Left lobe of liver (tissue), 2 donors: ENCODE measurements at regions not wholly inside any gene's neighbourhood (a gene's known extent, or its start where the extent isn't known, plus 50 kb on each side); places are given as distances from the start of the nearest gene placed in this dataset.
A peak's percentile ranks its signal among the peaks of the same experiment; 100 is the strongest.

Source experiments
- ATAC-seq: fragments of 200-7000 bp; cut with Tn5 transposase; one replicate; pipeline ENCODE4 v1.9.1; 2020; ENCODE audit warnings: mild to moderate bottlenecking, moderate library complexity
- DNase-seq: peaks from one replicate; pipeline ENCODE4 v3.0.0-alpha.2; 2020; ENCODE audit warnings: low spot score
- donor health status: DM: no; HTN: no; CAD: no; lungs with moderate emphysema.
- donor health status: DM: no; HTN: yes; CAD: no.

DNA sequence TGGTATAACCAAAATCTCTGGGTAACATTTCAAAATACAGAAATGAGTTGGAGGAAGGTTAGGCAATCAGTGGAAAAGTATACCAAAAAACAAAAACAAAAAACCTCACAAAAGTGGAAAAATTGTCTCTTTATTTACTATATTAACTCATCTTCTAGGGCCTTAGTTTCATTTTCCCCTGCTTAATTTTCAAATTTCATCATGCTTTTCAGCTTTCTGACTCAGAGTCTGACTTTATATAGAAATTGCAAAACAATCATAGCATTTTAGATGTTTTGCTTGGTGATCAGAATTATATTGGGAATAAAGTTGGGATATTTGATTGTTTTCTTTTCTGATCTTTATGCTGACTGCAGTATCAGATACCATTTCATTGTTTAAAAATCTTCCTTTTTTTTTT is 257.0 kb upstream of the PRR16 start:
- ATAC-seq (no peak), DNase-seq (no peak)

DNA sequence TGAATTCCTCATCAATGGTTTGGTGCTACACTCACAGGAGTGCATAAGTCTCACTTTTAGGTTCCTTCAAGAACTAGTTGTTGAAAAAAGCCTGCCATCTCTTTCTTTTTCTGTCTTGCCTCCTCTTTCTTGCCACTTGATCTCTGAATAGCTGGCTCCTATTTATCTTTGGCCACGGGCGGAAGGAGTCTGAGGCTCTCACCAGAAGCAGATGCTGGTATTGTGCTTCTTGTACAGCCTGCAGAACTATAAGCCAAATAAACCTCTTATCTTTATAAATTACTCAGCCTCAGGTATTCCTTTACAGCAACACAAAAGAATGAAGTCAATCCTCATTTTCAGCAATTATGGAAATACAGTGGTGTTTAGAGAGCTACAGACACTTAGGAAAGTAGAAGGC is 247.1 kb upstream of the PRR16 start:
- no peak for DNase-seq
- ATAC-seq = no peak

DNA sequence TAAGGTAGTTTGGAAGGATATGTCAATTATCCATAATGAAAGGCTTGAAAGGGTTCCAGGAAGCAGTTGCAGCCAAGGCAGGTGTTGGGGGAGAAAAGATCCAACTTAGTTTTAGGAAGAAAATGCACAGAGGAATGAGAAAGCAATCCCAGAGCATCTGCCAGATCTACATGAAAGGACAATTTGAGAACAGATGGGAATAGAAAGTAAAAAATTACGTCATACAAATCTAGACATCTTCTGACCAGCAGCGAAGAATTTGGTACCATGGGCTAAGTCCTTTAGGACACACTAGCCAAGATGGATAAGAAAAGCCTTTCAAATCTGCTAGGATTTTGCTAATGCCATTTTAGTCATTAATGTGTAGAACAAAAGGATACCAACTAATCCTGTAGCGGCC is 244.1 kb upstream of the PRR16 start:
- DNase-seq (no peak), ATAC-seq (no peak)

DNA sequence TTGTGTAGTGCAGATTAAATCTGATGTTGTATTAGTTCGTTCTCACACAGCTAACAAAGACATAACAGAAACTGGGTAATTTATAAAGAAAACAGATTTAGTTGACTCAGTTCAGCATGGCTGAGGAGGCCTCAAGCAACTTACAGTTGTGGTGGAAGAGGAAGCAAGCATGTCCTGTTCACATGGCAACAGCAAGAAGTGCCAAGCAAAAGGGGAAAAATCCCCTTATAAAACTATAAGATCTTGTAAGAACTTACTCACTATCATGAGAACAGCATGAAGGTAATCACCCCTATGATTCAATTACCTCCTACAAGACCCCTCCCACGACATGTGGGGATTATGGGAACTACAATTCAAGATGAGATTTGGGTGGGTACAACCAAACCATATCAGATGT is 238.6 kb upstream of the PRR16 start:
- no peak for ATAC-seq
- DNase-seq = no peak

DNA sequence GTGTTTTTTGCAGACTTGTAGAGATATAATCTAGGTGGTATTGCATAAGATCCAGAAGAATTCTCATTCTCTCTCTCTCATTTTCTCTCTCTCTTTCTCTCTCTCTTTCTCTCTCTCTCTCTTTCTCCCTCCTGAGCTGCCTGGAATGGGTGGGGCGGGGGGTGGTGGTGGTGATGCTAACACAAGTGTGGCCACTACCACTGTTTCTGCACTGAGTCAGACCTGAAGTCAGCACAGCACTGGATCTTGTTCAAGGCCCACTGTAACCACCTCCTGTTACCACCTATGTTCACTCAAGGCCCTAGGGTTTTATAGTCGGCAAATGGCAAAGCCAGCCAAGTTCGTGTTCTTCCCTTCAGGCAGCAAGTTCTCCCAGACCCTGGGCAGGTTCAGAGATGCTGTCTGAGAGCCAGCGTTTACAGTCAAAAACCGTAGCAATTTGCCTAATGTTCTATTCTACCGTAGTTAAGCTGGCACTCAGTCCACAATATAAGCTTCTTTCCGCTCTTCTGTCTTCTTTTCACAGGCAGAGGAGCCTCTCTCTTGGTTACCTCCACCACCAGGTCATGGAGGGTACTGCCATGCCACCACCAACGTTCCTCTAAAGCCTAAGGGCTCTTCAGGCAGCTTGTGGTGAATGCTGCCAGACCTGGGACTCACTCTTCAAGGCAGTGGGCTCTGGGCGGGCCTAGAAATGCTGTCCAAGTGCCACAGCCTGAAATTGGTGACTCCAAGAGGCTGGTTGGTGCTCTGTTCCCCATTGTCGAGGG is 235.7 kb upstream of the PRR16 start:
- DNase-seq (no peak), ATAC-seq (no peak)

DNA sequence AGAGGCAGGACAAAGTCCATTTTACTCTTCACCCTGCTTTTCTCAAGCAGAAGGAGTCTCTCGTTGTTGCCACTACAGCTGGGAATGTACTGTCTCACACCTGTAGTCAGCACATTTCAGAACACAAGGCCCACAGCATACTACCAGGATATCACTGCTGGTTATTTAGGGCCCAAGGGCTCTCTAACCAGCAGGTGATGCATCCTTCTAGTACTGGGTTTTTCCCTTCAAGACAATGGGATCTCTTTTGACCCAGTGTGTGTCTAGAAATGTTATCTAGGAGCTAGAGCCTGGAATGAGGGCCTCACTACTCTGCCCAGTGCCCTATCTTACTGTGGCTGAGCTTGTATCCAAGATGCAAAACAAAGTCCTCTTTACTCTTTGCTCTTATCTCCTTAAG is 235.1 kb upstream of the PRR16 start:
- ATAC-seq = no peak
- DNase-seq = no peak

DNA sequence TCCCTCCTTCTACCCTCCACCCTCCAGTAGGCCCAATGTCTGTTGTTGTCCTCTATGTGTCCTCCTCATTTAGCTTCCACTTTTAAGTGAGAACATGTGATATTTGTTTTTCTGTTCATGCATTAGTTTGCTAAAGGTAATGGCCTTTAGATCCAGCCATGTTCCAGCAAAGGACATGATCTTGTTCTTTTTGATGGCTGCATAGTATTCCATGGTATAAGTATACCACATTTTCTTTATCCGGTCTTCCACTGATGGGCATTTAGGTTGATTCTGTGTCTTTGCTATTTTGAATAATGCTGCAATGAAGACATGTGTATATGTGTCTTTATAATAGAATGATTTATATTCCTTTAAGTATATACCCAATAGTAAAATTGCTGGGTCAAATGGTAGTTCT is 232.5 kb upstream of the PRR16 start:
- no peak for DNase-seq
- ATAC-seq = no peak

DNA sequence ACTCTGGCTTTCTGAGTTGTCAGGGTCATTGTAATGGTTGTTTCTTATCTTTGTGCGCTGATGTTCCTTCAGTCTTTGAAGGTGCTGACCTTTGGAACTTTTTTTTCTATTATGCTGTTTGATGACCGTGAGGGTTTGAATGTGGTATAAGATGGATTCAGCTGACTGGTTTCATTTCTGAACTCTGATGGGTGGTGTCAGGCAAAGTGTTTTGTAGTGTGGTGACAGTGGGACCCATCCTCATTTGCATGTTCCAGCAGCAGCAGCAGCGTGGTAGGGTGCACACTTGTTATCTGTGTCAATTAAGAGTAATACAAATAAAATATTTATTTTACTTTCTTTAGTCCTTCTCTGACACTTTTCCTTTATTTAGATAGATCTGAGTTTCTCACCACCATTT is 227.7 kb upstream of the PRR16 start:
- DNase-seq = no peak
- ATAC-seq = no peak

DNA sequence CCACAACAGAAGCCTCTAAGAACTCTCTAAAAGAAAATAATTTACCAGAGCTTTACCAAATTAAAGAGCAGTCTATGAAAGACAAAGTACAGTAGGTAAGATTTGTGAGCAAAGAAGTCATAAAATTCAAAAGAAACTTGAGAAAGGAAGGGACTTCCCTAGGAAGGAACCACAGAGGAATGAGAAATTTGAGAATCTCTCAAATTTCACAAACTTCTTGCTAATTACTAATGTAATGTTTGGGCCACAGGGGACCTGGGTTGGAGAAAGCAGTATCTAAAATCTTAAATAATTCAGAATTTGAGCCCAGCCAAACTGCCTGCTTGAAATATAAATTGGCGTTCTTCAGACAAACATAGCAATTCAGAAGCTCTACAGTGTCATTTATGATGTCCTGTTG is 225.0 kb upstream of the PRR16 start:
- DNase-seq = no peak

DNA sequence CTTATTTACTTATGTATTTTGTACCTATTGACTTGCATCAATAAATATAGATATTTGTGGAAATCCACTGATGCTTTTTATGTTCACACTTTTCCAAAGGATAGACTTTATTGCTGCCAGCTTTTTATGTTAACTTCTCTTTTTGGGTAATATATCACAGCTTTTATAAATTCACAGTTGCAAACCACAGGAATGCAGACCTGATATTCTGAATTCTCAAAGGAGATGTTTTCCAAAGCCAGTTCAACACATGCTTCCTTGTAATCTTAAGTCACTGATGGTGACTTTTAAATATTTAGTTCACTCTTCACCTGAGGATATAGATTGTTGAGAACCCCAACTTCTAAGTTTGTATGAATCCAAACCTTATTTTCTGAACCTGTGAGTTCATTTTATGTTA is 223.4 kb upstream of the PRR16 start:
- DNase-seq = no peak
- no peak for ATAC-seq

More for the DNA sequence above, 225.0 kb upstream of the PRR16 start:
- no peak for ATAC-seq

DNA sequence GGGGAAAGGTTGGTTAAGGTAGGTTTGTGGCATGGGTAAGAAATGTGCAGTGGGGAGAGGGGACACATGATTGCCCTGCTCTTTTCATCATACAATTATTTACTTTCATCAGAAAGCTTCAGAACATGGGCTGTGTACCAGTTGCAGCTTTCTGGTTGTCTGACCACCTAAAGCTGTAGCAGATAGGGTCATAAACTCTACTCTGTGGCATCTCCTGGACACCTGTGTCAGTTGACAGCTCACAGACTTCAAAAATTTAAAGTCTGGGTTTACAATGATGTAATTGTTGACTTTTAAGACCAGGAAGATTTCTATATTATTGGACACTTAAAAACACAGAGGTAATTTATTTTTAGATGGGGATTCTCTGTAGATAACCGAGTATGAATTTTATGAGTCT is 222.7 kb upstream of the PRR16 start:
- DNase-seq = no peak
- ATAC-seq = no peak

DNA sequence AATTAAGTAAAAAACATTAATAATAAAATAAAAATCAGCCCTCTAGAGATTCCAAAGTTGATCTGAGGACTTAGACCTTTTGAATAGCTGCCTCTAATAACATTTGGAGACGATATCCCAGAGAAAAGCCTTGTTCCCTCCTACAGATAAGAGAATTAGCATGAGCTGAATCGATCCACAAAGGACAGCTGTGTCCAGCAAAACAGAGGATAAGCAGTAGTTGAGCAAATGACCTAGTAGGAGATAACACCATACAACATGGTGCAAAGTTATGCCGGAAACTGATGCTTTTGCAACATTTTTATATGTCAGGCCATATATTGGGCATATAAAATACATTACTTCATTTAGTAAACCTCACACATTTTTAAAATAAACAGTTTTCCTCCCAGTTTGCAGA is 212.2 kb upstream of the PRR16 start:
- DNase-seq (no peak), ATAC-seq (no peak)

DNA sequence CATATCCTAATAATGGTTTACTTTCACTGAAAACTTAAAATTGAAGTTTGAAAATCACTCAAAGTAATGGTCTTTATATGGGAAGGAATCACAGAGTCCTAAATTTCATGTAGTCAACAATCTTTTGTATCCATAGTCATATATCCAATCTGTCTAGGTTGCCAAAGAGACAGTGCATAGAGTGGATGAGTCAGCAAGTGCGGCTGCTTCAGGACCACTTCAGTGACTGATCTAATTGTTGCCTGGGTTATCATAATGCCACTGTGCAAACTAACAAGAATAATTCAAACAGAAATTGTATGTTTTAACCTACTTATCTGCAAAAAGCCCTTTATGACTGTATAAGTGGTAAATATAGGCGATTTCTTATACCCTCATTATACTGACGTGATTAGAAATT is 211.3 kb upstream of the PRR16 start:
- ATAC-seq (no peak), DNase-seq (no peak)

DNA sequence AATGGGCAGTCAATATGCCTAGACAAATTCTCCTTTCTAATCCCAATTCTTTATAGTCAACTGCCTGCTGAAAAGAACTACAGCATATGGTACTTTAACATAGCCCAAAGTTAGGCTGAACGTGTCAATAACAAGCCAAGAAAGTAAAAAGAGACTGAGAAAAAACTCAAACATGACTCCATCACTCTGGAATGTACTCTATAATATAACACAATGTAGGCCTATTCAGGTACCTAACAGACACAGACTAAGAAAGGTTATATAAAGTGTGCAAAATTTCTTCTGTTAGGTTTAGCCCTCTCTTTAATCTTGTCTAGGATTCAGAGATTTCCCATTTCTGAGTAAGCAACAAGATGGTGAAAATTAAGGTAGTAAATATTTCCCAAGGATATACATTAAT is 209.7 kb upstream of the PRR16 start:
- no peak for ATAC-seq
- DNase-seq = no peak

DNA sequence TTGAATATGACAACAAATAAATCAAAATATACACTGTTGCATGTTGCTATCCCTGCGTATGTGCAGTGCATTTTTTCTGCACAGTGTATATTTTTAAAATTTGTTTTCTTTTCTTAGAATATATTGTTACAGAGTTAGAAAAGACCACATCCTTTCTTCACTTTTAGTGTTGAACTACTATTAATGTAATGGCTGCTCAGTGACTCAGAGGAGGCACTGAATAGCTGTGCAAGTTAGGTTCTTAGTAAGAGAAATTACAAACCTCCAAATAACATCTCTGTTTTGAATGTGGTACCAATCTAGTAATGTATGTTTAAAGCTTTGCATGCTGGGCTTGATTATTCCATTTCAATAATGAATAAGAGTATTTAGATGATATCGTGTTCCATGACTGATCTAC is 208.9 kb upstream of the PRR16 start:
- DNase-seq (no peak), ATAC-seq (no peak)

DNA sequence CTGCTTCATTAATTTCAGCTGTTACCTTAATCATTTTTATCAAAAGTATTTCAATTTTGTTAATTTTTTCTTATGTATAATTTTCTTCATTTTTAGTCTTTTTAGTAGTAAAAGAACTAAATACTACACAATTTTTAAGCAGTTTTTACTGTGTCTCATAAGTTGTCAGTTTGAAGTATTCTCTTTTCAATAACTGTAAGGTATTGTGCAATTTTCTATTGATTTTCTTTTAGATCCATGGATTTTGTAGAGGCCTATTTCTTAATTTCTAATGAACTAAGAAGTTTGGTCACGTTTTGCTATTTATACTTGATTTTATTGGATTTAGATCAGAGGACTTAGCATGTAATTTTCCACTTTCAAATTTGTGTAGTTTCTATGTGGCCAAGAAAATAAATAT is 207.7 kb upstream of the PRR16 start:
- ATAC-seq (no peak), DNase-seq (no peak)

DNA sequence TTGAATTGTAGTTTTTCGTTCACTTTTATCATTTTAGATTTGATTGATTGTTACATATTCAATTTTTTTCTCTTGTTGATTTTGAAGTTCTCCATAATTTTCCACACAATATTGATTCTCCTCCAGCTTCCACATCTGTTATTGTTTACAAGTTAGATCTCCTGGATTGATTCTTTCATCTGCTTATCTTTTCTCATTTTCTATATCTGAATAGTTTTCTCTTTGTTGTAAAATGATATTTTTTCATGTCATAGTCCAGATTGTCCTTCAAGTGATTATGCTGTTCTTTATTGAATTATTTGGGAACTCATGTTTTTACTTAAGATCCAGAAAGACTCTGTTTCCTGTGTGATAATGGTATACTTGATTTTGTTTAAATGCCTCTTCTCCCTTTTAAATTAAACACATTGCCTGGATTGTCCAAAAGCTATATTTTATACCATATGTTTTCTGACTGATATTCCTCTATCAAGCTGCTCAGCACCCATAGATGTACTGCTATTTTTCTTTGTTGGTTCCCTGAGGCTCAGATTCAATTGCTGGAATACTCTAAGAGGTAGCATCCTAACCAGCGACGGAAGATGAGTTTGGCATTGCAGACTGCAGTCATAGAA is 206.6 kb upstream of the PRR16 start:
- no peak for ATAC-seq

DNA sequence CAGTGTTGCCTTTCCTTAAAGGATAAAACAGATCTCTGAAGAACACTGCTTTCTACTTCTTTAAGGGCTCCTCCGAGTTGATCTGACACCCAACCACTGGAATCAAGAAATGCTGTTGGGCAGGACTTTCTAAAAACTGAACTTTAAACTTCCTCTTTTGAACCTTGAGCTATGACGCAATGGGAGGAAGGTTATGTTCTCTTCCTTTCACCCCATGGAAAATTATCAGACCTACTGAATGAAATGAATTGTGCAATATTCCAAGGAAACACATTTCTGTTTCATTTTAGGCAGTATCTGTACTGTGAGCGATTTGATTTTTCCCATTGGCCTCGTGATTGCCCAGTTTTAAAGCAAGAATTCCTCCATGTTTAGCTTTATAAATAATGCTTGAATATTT is 206.0 kb upstream of the PRR16 start:
- peak; percentile 34 for ATAC-seq
- no peak for DNase-seq

More for the DNA sequence above, 206.6 kb upstream of the PRR16 start:
- DNase-seq = no peak

DNA sequence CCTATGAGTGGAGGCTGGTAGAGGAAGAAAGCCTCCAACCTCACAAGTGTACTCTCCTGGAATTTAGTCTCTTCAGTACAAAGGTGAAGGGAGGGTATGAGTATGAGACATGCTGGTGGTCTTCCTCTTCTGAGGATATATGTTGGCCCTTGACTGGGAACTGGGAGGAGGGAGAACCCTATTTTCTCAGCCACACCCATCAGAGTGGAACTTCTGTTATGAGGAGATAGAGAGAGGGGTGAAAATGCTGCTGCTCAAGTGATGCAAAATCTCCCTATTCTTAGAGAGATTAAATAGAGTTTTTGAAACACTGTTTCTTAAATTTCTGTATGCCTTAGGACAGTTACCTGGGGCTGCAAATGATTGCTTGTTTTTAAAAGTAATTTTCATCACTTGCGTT is 203.4 kb upstream of the PRR16 start:
- no peak for ATAC-seq
- DNase-seq = no peak

DNA sequence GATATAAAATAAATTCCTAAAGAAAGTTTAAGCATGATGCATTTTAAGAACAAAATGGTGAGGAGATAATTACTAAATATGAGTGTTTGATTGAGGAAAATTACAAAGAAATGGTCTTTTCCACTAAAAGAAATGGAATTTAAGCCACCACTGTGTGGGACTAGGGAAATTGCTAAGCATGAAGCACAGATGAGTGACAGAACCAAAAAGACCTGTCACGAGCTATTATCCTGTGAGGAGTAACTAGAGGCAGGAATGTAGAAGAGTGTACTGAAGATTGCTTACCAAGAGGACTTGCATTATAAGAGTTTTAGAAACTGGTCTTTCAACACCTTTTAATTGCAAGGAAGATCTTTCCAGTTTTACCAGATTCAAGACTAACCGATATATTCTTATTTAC is 193.6 kb upstream of the PRR16 start:
- ATAC-seq (no peak), DNase-seq (no peak)

DNA sequence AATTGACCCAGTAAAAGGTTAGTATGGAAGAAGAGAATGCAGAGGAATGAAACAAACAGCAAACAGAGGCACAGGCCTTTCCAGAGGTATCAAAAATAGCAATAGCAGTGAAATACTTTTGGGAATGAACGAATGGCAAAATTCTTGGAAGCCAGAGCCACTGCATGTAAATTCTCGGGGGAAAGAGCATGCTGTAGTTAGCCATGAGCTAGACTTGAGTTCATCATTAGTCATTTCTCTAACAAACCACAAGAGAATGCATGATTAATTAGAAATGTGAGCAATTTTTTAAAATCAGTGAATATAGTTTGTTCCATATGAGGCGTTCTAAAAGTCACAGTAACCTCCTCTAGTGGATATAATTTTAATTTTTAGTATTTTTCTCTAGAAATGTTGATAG is 170.3 kb upstream of the PRR16 start:
- ATAC-seq = no peak
- no peak for DNase-seq

DNA sequence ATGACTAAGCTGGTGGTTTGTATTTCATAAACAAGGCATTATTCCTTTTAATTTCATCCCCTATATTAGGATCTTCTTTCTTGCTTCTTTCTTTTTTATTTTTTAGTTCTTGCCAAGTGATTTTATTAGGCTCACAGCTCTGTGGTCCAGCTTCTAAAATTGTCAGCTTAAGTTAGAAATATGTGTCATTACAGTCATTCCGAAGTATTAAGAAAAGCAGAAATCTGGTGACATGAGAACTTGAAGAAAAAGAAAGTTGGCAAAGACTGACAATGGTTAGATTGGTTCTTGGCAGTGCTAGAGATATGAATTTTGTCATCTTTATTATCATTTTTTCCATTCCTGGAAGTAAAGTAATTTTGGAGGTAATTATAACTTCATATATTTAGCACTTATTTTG is 166.5 kb upstream of the PRR16 start:
- no peak for ATAC-seq
- DNase-seq = no peak

DNA sequence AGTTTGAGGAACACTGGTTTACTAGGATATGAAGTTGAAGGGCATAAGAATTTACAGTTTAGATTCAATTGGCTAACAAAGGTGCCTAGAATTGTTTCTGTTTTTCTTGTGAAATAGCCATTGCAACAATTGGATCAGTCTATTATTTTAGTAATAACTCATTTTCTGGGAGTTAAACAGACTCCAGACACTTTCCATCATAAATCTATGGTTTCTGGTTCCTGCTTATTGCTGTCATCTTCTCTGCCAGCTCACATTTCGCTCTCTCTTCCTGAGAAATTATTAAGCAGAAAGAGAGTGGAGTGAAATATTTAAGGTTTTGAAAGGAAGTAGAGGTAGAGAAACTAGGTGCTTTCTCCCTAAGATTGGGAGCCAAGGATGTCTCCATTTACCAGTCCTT is 165.1 kb upstream of the PRR16 start:
- no peak for ATAC-seq

More for the DNA sequence above, 165.1 kb upstream of the PRR16 start:
- DNase-seq = no peak
